ENCODE measurements at regions not wholly inside any gene's neighbourhood (a gene's known extent, or its start where the extent isn't known, plus 50 kb on each side); places are given as distances from the start of the nearest gene placed in this dataset.

GRCh38 chr9:108376140-108376539 is 479.6 kb downstream of the ACTL7B start:
- Histone ChIP-seq H3K4me2 (no peak overlapping the region), H3K4me1 (ENCODE audit: low read depth, poor library complexity, severe bottlenecking) (no peaks in the 10 kb centered on the region), H4K20me1 (ENCODE audit: insufficient read depth) (no peaks in the 10 kb centered on the region), H2AFZ (ENCODE audit: low read depth) (no peak overlapping the region), H3K27ac (no peak overlapping the region), H3K36me3 (ENCODE audit: insufficient read depth) (no peaks in the 10 kb centered on the region), H3K4me3 (IDR thresholded peaks at IDR 0.05; ENCODE audit: insufficient read depth, low read depth, low read length) (no peak overlapping the region), H3K9ac (no peak overlapping the region), H3K79me2 (ENCODE audit: insufficient read depth, low read depth) (no peaks in the 10 kb centered on the region), H3K27me3 (ENCODE audit: insufficient read depth, low read depth) (no peaks in the 10 kb centered on the region)
- TF ChIP-seq CTCF (conservative IDR thresholded peaks at IDR 0.05; ENCODE audit: low read depth, low read length): no peak

GRCh38 chr9:108374626-108375025 is 481.2 kb downstream of the ACTL7B start:
- no peak overlapping the region for H3K27ac ChIP-seq
- H3K4me2 ChIP-seq: no peak overlapping the region
- H3K27me3 ChIP-seq (ENCODE audit: insufficient read depth, low read depth): no peaks in the 10 kb centered on the region
- H3K36me3 ChIP-seq (ENCODE audit: insufficient read depth): no peaks in the 10 kb centered on the region
- no peaks in the 10 kb centered on the region for H4K20me1 ChIP-seq (ENCODE audit: insufficient read depth)
- TF ChIP-seq CTCF (conservative IDR thresholded peaks at IDR 0.05; ENCODE audit: low read depth, low read length): no peak
- no peaks in the 10 kb centered on the region for H3K79me2 ChIP-seq (ENCODE audit: insufficient read depth, low read depth)
- H3K4me1 ChIP-seq (ENCODE audit: low read depth, poor library complexity, severe bottlenecking): no peaks in the 10 kb centered on the region
- no peak overlapping the region for H3K4me3 ChIP-seq (IDR thresholded peaks at IDR 0.05; ENCODE audit: insufficient read depth, low read depth, low read length)
- H2AFZ ChIP-seq (ENCODE audit: low read depth): no peak overlapping the region
- no peak overlapping the region for H3K9ac ChIP-seq

GRCh38 chr9:108367188-108367587 is 488.6 kb downstream of the ACTL7B start:
- Histone ChIP-seq H3K4me3 (IDR thresholded peaks at IDR 0.05; ENCODE audit: insufficient read depth, low read depth, low read length) (no peak overlapping the region), H3K79me2 (ENCODE audit: insufficient read depth, low read depth) (no peaks in the 10 kb centered on the region), H4K20me1 (ENCODE audit: insufficient read depth) (no peaks in the 10 kb centered on the region), H3K4me2 (no peak overlapping the region), H3K27me3 (ENCODE audit: insufficient read depth, low read depth) (no peaks in the 10 kb centered on the region), H2AFZ (ENCODE audit: low read depth) (no peak overlapping the region), H3K27ac (no peak overlapping the region), H3K4me1 (ENCODE audit: low read depth, poor library complexity, severe bottlenecking) (no peaks in the 10 kb centered on the region), H3K9ac (no peak overlapping the region), H3K36me3 (ENCODE audit: insufficient read depth) (no peaks in the 10 kb centered on the region)
- no peak for TF ChIP-seq CTCF (conservative IDR thresholded peaks at IDR 0.05; ENCODE audit: low read depth, low read length)

- TF ChIP-seq CTCF (conservative IDR thresholded peaks at IDR 0.05; ENCODE audit: low read depth, low read length): no peak
- Histone ChIP-seq H3K9ac (no peak overlapping the region), H3K4me1 (ENCODE audit: low read depth, poor library complexity, severe bottlenecking) (no peaks in the 10 kb centered on the region), H3K27ac (no peak overlapping the region), H3K79me2 (ENCODE audit: insufficient read depth, low read depth) (no peaks in the 10 kb centered on the region), H3K4me2 (no peak overlapping the region), H3K4me3 (IDR thresholded peaks at IDR 0.05; ENCODE audit: insufficient read depth, low read depth, low read length) (no peak overlapping the region), H4K20me1 (ENCODE audit: insufficient read depth) (no peaks in the 10 kb centered on the region), H2AFZ (ENCODE audit: low read depth) (no peak overlapping the region), H3K36me3 (ENCODE audit: insufficient read depth) (no peaks in the 10 kb centered on the region), H3K27me3 (ENCODE audit: insufficient read depth, low read depth) (no peaks in the 10 kb centered on the region)
Observed at GRCh38 chr9:108363311-108363710, 492.5 kb downstream of the ACTL7B start.

GRCh38 chr9:108360304-108360703 is 495.5 kb downstream of the ACTL7B start:
- H3K27ac ChIP-seq: no peak overlapping the region
- no peaks in the 10 kb centered on the region for H3K36me3 ChIP-seq (ENCODE audit: insufficient read depth)

More at GRCh38 chr9:108360304-108360703, 495.5 kb downstream of the ACTL7B start:
- Histone ChIP-seq H3K79me2 (ENCODE audit: insufficient read depth, low read depth) (no peaks in the 10 kb centered on the region), H3K4me2 (no peak overlapping the region), H3K27me3 (ENCODE audit: insufficient read depth, low read depth) (no peaks in the 10 kb centered on the region), H2AFZ (ENCODE audit: low read depth) (no peak overlapping the region), H4K20me1 (ENCODE audit: insufficient read depth) (no peaks in the 10 kb centered on the region), H3K4me1 (ENCODE audit: low read depth, poor library complexity, severe bottlenecking) (no peaks in the 10 kb centered on the region), H3K9ac (no peak overlapping the region), H3K4me3 (IDR thresholded peaks at IDR 0.05; ENCODE audit: insufficient read depth, low read depth, low read length) (no peak overlapping the region)
- no peak for TF ChIP-seq CTCF (conservative IDR thresholded peaks at IDR 0.05; ENCODE audit: low read depth, low read length)

Data from KMS-11 (cell line).